HL-60 (cell line): ENCODE measurements at regions not wholly inside any gene's neighbourhood (a gene's known extent, or its start where the extent isn't known, plus 50 kb on each side); places are given as distances from the start of the nearest gene placed in this dataset.

Experiments used
- DNase-seq, 2 experiments: peaks; one replicate each; pipeline ENCODE4 v3.0.0-alpha.2; 2010 to 2020; ENCODE audit warnings: low read depth in 1 of 2, low spot score in 1 of 2
- H3K27ac ChIP-seq: fragments of 250-450 bp; sonication (Bioruptor Pico); replicated peaks from 2 replicates; pipeline ENCODE4 v1.5.1; 2020; ENCODE audit warnings: mild to moderate bottlenecking, moderate library complexity
- H3K27me3 ChIP-seq: fragments of 250-450 bp; sonication (Bioruptor Pico); 2 replicates; pipeline ENCODE4 v1.5.1; 2021; ENCODE audit warnings: mild to moderate bottlenecking, moderate library complexity; ENCODE audit not compliant: insufficient read depth, poor library complexity, severe bottlenecking
- H3K4me3 ChIP-seq: replicated peaks from 2 replicates; pipeline ENCODE4 v1.5.1; 2011; ENCODE audit warnings: mild to moderate bottlenecking, control low read depth, low read length; ENCODE audit not compliant: insufficient read depth
- CTCF ChIP-seq: IDR thresholded peaks from one replicate; pipeline ENCODE4 v1.5.1; 2011; ENCODE audit warnings: low read length, control low read depth, inconsistent platforms; ENCODE audit not compliant: insufficient read depth
- GABPA ChIP-seq: IDR thresholded peaks from 2 replicates; pipeline ENCODE4 v1.6.1; 2012; ENCODE audit warnings: low read depth
- POLR2AphosphoS5 ChIP-seq: IDR thresholded peaks from 2 replicates; pipeline ENCODE4 v1.6.1; 2012; ENCODE audit warnings: low read depth
- REST ChIP-seq: IDR thresholded peaks from 2 replicates; pipeline ENCODE4 v1.6.1; 2012; ENCODE audit warnings: low read depth; ENCODE audit not compliant: insufficient replicate concordance
- SPI1 ChIP-seq: IDR thresholded peaks from 2 replicates; pipeline ENCODE4 v1.6.1; 2012; ENCODE audit warnings: low read depth, mild to moderate bottlenecking, borderline replicate concordance

GRCh38 chr11:121757480-121758125 lies 304.8 kb upstream of the SORL1-AS1 start:
- peaks cover 9% of the 10 kb centered on the region for H3K27me3 ChIP-seq
- H3K4me3 ChIP-seq: no peak overlapping the region
- no peak for TF ChIP-seq REST
- no peak for TF ChIP-seq CTCF
- no peak for TF ChIP-seq SPI1
- TF ChIP-seq POLR2AphosphoS5: no peak
- TF ChIP-seq GABPA: no peak
- no peak for DNase-seq
- no peak overlapping the region for H3K27ac ChIP-seq

- no peak for DNase-seq
- Histone ChIP-seq H3K27me3 (no peaks in the 10 kb centered on the region), H3K27ac (no peak overlapping the region), H3K4me3 (no peak overlapping the region)
- TF ChIP-seq SPI1 (no peak), CTCF (no peak), GABPA (no peak), REST (no peak), POLR2AphosphoS5 (no peak)
These were observed 303.1 kb upstream of the SORL1-AS1 start for GRCh38 chr11:121755906-121756305.

- TF ChIP-seq GABPA: no peak
- no peak for TF ChIP-seq REST
- no peak overlapping the region for H3K4me3 ChIP-seq
- H3K27ac ChIP-seq: no peak overlapping the region
- H3K27me3 ChIP-seq: no peaks in the 10 kb centered on the region
- DNase-seq: no peak
These were observed 302.4 kb upstream of the SORL1-AS1 start for GRCh38 chr11:121755191-121755590.
